ENCODE measurements at regions not wholly inside any gene's neighbourhood (a gene's known extent, or its start where the extent isn't known, plus 50 kb on each side); places are given as distances from the start of the nearest gene placed in this dataset.

DNA sequence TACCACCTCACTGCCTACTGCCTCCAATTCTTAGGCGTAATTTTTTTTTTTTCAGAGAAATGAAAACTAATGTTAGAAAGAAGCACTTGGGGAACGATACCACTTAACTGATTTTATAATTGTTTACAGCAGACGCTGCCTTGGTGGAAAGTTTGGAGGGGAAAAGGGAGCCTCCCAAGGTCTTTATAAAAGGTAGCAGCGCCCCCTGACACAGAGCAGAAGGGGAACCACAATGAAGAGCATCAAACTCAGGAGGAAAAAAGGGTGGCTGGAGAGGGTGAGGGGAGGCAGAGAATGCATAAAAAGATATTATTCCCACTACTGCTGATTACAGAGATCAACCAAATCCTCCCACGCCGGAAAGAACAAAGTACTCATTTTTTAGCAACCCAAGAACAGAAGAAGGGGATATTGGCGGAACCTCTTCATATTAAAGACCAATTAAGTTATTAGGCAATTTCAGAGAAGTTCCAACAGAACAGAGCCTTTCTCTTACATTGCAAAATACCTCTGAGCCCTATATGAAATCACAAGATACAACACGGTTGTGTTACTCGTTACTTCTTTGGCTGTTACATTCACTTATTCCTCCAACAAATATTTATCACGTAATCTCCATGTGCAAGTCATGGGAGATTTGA is 135.8 kb downstream of the TEX36 start:
- no peak for TF ChIP-seq PAX5 (IDR thresholded peaks at IDR 0.05; ENCODE audit: borderline replicate concordance, low read depth, low read length)
- no peak for TF ChIP-seq EP300 (IDR thresholded peaks at IDR 0.05; ENCODE audit: borderline replicate concordance in 1 of 2, control insufficient read depth in 1 of 2, low read depth in 2 of 2, low read length in 2 of 2)
- TF ChIP-seq, protein P1, sequence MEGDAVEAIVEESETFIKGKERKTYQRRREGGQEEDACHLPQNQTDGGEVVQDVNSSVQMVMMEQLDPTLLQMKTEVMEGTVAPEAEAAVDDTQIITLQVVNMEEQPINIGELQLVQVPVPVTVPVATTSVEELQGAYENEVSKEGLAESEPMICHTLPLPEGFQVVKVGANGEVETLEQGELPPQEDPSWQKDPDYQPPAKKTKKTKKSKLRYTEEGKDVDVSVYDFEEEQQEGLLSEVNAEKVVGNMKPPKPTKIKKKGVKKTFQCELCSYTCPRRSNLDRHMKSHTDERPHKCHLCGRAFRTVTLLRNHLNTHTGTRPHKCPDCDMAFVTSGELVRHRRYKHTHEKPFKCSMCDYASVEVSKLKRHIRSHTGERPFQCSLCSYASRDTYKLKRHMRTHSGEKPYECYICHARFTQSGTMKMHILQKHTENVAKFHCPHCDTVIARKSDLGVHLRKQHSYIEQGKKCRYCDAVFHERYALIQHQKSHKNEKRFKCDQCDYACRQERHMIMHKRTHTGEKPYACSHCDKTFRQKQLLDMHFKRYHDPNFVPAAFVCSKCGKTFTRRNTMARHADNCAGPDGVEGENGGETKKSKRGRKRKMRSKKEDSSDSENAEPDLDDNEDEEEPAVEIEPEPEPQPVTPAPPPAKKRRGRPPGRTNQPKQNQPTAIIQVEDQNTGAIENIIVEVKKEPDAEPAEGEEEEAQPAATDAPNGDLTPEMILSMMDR (IDR thresholded peaks at IDR 0.05 in 2 of 3, conservative IDR thresholded peaks at IDR 0.05 in 1 of 3; ENCODE audit: control insufficient read depth in 2 of 3, extremely low read depth in 1 of 3, insufficient read depth in 1 of 3, low read depth in 3 of 3, low read length in 3 of 3), result no peak
- TF ChIP-seq EZH2 (IDR thresholded peaks at IDR 0.05; ENCODE audit: borderline replicate concordance, control insufficient read depth, low read depth, low read length), result no peak
- no peak for TF ChIP-seq FOXM1 (IDR thresholded peaks at IDR 0.05; ENCODE audit: low read depth, low read length)
- TF ChIP-seq, protein P2, sequence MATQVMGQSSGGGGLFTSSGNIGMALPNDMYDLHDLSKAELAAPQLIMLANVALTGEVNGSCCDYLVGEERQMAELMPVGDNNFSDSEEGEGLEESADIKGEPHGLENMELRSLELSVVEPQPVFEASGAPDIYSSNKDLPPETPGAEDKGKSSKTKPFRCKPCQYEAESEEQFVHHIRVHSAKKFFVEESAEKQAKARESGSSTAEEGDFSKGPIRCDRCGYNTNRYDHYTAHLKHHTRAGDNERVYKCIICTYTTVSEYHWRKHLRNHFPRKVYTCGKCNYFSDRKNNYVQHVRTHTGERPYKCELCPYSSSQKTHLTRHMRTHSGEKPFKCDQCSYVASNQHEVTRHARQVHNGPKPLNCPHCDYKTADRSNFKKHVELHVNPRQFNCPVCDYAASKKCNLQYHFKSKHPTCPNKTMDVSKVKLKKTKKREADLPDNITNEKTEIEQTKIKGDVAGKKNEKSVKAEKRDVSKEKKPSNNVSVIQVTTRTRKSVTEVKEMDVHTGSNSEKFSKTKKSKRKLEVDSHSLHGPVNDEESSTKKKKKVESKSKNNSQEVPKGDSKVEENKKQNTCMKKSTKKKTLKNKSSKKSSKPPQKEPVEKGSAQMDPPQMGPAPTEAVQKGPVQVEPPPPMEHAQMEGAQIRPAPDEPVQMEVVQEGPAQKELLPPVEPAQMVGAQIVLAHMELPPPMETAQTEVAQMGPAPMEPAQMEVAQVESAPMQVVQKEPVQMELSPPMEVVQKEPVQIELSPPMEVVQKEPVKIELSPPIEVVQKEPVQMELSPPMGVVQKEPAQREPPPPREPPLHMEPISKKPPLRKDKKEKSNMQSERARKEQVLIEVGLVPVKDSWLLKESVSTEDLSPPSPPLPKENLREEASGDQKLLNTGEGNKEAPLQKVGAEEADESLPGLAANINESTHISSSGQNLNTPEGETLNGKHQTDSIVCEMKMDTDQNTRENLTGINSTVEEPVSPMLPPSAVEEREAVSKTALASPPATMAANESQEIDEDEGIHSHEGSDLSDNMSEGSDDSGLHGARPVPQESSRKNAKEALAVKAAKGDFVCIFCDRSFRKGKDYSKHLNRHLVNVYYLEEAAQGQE (IDR thresholded peaks at IDR 0.05; ENCODE audit: low read depth, low read length), result no peak
- no peak for TF ChIP-seq YY1 (IDR thresholded peaks at IDR 0.05; ENCODE audit: low read depth, low read length)
- TF ChIP-seq, protein P3, sequence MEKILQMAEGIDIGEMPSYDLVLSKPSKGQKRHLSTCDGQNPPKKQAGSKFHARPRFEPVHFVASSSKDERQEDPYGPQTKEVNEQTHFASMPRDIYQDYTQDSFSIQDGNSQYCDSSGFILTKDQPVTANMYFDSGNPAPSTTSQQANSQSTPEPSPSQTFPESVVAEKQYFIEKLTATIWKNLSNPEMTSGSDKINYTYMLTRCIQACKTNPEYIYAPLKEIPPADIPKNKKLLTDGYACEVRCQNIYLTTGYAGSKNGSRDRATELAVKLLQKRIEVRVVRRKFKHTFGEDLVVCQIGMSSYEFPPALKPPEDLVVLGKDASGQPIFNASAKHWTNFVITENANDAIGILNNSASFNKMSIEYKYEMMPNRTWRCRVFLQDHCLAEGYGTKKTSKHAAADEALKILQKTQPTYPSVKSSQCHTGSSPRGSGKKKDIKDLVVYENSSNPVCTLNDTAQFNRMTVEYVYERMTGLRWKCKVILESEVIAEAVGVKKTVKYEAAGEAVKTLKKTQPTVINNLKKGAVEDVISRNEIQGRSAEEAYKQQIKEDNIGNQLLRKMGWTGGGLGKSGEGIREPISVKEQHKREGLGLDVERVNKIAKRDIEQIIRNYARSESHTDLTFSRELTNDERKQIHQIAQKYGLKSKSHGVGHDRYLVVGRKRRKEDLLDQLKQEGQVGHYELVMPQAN (conservative IDR thresholded peaks at IDR 0.05), result no peak
- TF ChIP-seq TARDBP (IDR thresholded peaks at IDR 0.05; ENCODE audit: borderline replicate concordance), result no peak
- TF ChIP-seq HDAC6 (IDR thresholded peaks at IDR 0.05; ENCODE audit: unreplicated experiment), result no peak
- no peak for TF ChIP-seq JUND (IDR thresholded peaks at IDR 0.05; ENCODE audit: low read depth, low read length)
- no peak for TF ChIP-seq TCF12 (IDR thresholded peaks at IDR 0.05; ENCODE audit: low read depth, low read length)
- TF ChIP-seq SMC3 (IDR thresholded peaks at IDR 0.05; ENCODE audit: borderline replicate concordance, low read length), result no peak
